Gastroesophageal sphincter (tissue), 4 donors: ENCODE measurements at regions not wholly inside any gene's neighbourhood (a gene's known extent, or its start where the extent isn't known, plus 50 kb on each side); places are given as distances from the start of the nearest gene placed in this dataset.

ENCODE experiments used
- ATAC-seq: fragments of 150-250 bp; one replicate; pipeline ENCODE4 v1.9.1; 2016; ENCODE audit warnings: mild to moderate bottlenecking, moderate library complexity
- H3K27ac ChIP-seq, 4 donors: fragments of 200-600 bp; sonication (generic) in 3 of 4; 1 replicate in 3 of 4; 2 replicates in 1 of 4; pipeline ENCODE4 v1.5.1; 2016 to 2019
- H3K27me3 ChIP-seq: fragments of 200-600 bp; sonication (generic); one replicate; pipeline ENCODE4 v1.5.1; 2019
- H3K36me3 ChIP-seq, 2 donors: fragments of 200-600 bp; sonication (generic); one replicate each; pipeline ENCODE4 v1.5.1; 2019; ENCODE audit warnings: control low read depth in 1 of 2
- H3K4me1 ChIP-seq, 3 donors: fragments of 200-600 bp; sonication (generic); 1 replicate in 2 of 3; 2 replicates in 1 of 3; pipeline ENCODE4 v1.5.1; 2016 to 2019; ENCODE audit warnings: control low read depth in 2 of 3
- H3K4me3 ChIP-seq, 2 donors: fragments of 200-600 bp; sonication (generic); one replicate each; pipeline ENCODE4 v1.5.1; 2019; ENCODE audit warnings: mild to moderate bottlenecking in 1 of 2, moderate library complexity in 1 of 2
- H3K9me3 ChIP-seq, 3 donors: fragments of 200-600 bp; sonication (generic); one replicate each; pipeline ENCODE4 v1.5.1; 2017 to 2019; ENCODE audit warnings: control low read depth in 2 of 3
- EP300 ChIP-seq: sonication (generic); formaldehyde crosslinking; IDR thresholded peaks from one replicate; pipeline ENCODE4 v1.6.1; 2017; ENCODE audit warnings: antibody characterized with exemption, mild to moderate bottlenecking
- POLR2A ChIP-seq, 2 donors: fragments of 450-650 bp; IDR thresholded peaks; one replicate each; pipeline ENCODE4 v1.6.1; 2017; ENCODE audit warnings: antibody characterized with exemption in 2 of 2, mild to moderate bottlenecking in 2 of 2, moderate library complexity in 1 of 2
- POLR2AphosphoS5 ChIP-seq: sonication (generic); formaldehyde crosslinking; IDR thresholded peaks from one replicate; pipeline ENCODE4 v1.6.1; 2017; ENCODE audit warnings: antibody characterized with exemption
- WGBS, 2 donors: methylation state at CpG; one replicate each; pipeline ENCODE4 v1.1.5; 2018; ENCODE audit warnings: low coverage in 1 of 2; 5-methylcytosine and 5-hydroxymethylcytosine counted together
- TF ChIP-seq, protein P1 (sequence below), 4 experiments: fragments of 200-600 bp in 2 of 4; fragments of 450-650 bp in 2 of 4; sonication (generic) in 1 of 4; IDR thresholded peaks; one replicate each; pipeline ENCODE4 v1.5.1; 2017 to 2019; ENCODE audit warnings: antibody characterized with exemption in 4 of 4, mild to moderate bottlenecking in 2 of 4, moderate library complexity in 2 of 4

DNA sequence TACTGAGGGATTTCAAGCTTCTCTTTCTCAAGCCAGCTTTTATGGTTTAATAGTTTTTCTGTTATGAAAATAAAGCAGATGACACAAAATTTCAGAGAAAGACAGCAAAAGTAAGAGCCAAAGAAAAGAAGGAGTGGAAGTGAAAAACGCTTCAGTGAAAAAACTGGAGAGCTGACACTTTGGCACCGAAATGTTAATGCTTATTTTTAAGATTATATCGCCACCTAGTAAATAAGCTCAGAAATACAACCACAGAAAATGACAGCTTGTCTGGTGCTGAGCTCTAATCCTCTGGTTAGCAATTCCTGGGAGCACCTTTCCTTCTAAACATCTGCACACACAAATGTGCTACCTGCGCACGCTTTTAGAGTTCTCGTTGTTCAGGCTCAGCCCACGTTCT, 101.6 kb downstream of the ZPLD1 start:
- WGBS, 2 donors, result 23 to 41% methylated on average over 7 of the region's 7 CpGs
- TF ChIP-seq, protein P1, sequence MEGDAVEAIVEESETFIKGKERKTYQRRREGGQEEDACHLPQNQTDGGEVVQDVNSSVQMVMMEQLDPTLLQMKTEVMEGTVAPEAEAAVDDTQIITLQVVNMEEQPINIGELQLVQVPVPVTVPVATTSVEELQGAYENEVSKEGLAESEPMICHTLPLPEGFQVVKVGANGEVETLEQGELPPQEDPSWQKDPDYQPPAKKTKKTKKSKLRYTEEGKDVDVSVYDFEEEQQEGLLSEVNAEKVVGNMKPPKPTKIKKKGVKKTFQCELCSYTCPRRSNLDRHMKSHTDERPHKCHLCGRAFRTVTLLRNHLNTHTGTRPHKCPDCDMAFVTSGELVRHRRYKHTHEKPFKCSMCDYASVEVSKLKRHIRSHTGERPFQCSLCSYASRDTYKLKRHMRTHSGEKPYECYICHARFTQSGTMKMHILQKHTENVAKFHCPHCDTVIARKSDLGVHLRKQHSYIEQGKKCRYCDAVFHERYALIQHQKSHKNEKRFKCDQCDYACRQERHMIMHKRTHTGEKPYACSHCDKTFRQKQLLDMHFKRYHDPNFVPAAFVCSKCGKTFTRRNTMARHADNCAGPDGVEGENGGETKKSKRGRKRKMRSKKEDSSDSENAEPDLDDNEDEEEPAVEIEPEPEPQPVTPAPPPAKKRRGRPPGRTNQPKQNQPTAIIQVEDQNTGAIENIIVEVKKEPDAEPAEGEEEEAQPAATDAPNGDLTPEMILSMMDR (IDR thresholded peaks at IDR 0.05), result peak in 3 of 4 experiments; percentile 29 to 44 (median 43)
- TF ChIP-seq POLR2AphosphoS5 (no peak), EP300 (no peak), POLR2A (IDR thresholded peaks at IDR 0.05) (no peak)
- no peak for ATAC-seq

DNA sequence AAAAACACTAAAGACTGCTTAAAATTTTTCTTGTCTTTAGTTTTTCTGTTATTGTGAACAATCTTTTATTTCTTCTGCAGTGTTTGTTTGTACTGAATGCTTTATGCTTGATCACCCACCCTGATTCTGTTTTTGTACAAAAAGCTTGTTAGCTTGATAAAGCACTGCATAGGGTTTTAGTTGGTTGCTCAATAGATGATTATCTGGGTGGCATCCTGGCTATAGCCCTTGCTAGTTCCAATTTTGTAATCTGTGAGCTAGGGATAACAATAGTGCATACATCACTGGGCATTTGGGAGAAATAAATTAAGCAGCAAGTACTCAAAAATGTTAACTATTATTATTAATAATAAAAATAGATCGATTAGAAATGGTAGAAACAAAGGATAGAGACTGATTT, 102.3 kb downstream of the ZPLD1 start:
- Histone ChIP-seq H3K4me1 (no peaks in the 10 kb centered on the region), H3K9me3 (no peaks in the 10 kb centered on the region), H3K27me3 (no peaks in the 10 kb centered on the region), H3K4me3 (no peak overlapping the region), H3K27ac (no peak overlapping the region), H3K36me3 (no peaks in the 10 kb centered on the region)
- 56 to 60% methylated on average over 1 of the region's 1 CpG for WGBS, 2 donors
- TF ChIP-seq EP300 (no peak), POLR2AphosphoS5 (no peak), POLR2A (IDR thresholded peaks at IDR 0.05) (no peak)
- TF ChIP-seq, protein P1 (IDR thresholded peaks at IDR 0.05), result no peak
- no peak for ATAC-seq

More for the DNA sequence above, 101.6 kb downstream of the ZPLD1 start:
- Histone ChIP-seq H3K27ac (no peak overlapping the region), H3K9me3 (no peaks in the 10 kb centered on the region), H3K36me3 (no peaks in the 10 kb centered on the region), H3K4me3 (no peak overlapping the region), H3K27me3 (no peaks in the 10 kb centered on the region), H3K4me1 (no peaks in the 10 kb centered on the region)

DNA sequence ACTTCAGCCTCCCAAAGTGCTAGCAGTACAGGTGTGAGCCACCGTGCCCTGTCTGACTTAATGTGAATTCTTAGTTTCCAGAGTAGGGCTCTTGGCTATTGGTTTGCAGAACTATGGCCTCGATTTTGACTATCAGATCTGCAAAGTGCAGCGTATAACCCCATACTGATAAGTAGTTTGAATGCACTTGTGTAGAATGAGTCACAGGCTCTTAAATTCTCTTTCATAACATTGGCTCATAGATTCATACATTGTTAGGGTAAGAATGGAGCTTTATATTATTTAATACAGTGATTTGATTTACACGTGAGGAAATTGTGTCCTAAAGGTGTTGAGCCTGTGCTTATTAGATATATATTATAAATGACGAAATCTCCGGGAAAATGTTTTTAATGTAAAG, 109.9 kb downstream of the ZPLD1 start:
- no peak for ATAC-seq
- H3K4me1 ChIP-seq, result no peaks in the 10 kb centered on the region
- no peaks in the 10 kb centered on the region for H3K27me3 ChIP-seq
- no peak overlapping the region for H3K4me3 ChIP-seq
- no peak overlapping the region for H3K27ac ChIP-seq
- no peaks in the 10 kb centered on the region for H3K36me3 ChIP-seq
- H3K9me3 ChIP-seq, result no peaks in the 10 kb centered on the region
- WGBS, 2 donors, result 88 to 92% methylated on average over 4 to 6 of the region's 6 CpGs
- no peak for TF ChIP-seq EP300
- TF ChIP-seq, protein P1 (IDR thresholded peaks at IDR 0.05), result no peak
- no peak for TF ChIP-seq POLR2A (IDR thresholded peaks at IDR 0.05)
- no peak for TF ChIP-seq POLR2AphosphoS5

DNA sequence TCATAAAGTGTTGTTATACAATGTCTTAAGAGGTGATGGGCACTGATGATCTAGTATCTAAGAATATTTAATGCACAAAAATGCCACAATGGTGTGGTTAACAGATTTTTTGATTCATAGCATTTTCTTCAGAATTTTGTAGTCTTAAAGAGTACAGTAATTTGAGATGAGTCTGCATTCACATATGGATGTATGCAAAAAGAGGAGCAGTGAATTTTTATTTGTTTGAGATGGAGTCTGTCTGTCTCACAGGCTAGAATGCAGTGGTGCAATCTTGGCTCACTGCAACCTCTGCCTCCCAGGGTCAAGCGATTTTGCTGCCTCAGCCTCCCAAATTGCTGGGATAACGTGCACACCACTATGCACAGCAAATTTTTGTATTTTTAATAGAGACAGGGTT, 110.5 kb downstream of the ZPLD1 start:
- no peak for TF ChIP-seq POLR2AphosphoS5
- H3K4me3 ChIP-seq, result no peak overlapping the region
- no peaks in the 10 kb centered on the region for H3K9me3 ChIP-seq
- H3K36me3 ChIP-seq, result no peaks in the 10 kb centered on the region
- 69% methylated on average over 2 of the region's 2 CpGs; no CpG with 5 or more reads in 1 of the 2 donors for WGBS, 2 donors
- no peaks in the 10 kb centered on the region for H3K4me1 ChIP-seq
- no peak overlapping the region for H3K27ac ChIP-seq
- no peak for ATAC-seq
- no peaks in the 10 kb centered on the region for H3K27me3 ChIP-seq

DNA sequence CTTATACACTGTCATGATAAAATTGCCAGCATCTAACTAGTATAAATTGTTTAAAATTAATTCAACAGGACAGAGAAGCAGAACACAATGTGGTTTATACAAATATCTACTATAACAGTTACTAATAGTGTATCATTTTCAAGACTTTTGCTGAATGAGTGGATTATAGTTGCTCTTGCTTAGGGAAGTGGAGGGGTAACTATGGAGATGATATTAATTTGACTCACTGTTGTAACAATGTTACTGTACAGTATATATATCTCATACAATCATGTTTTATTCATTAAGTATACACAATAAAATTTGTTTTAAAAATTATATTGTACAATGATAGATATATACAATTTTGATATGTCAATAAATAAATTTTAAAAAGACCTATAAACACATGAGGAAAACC, 119.1 kb downstream of the ZPLD1 start:
- Histone ChIP-seq H3K36me3 (no peaks in the 10 kb centered on the region), H3K27ac (no peak overlapping the region), H3K4me1 (no peaks in the 10 kb centered on the region), H3K27me3 (no peaks in the 10 kb centered on the region), H3K4me3 (no peak overlapping the region), H3K9me3 (no peaks in the 10 kb centered on the region)
- no peak for ATAC-seq
- TF ChIP-seq EP300, result no peak
- no peak for TF ChIP-seq POLR2AphosphoS5
- TF ChIP-seq, protein P1 (IDR thresholded peaks at IDR 0.05), result no peak

DNA sequence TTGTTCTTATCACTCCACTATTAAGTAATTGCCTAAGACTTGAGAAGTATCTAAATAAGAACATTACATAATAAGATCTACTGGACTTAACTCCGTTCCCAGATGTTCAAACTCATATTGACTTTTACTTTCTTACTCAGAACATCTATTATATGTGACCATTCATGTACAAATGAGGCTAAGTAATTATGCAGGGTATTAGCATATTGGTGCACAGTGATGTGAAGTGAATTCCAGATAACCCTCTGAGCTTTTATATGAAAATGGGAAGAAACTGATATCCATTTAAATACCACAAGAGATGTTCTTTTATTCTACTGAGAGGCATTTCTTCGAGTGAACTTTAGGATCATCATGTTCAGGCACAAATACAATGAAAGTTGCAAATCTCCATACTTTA, 135.7 kb downstream of the ZPLD1 start:
- no peak for ATAC-seq
- Histone ChIP-seq H3K27me3 (no peaks in the 10 kb centered on the region), H3K9me3 (no peaks in the 10 kb centered on the region), H3K27ac (no peak overlapping the region), H3K4me3 (no peak overlapping the region), H3K36me3 (no peaks in the 10 kb centered on the region), H3K4me1 (no peaks in the 10 kb centered on the region)
- no peak for TF ChIP-seq EP300
- TF ChIP-seq, protein P1 (IDR thresholded peaks at IDR 0.05), result no peak
- no peak for TF ChIP-seq POLR2A (IDR thresholded peaks at IDR 0.05)
- no peak for TF ChIP-seq POLR2AphosphoS5
- 51 to 54% methylated on average over 2 of the region's 2 CpGs for WGBS, 2 donors
